GM12872 (cell line): ENCODE measurements at regions not wholly inside any gene's neighbourhood (a gene's known extent, or its start where the extent isn't known, plus 50 kb on each side); places are given as distances from the start of the nearest gene placed in this dataset.

Experiments used
- CTCF ChIP-seq: IDR thresholded peaks from 3 replicates; pipeline ENCODE4 v1.5.1; 2011; ENCODE audit warnings: low read depth, mild to moderate bottlenecking, low read length, moderate library complexity; ENCODE audit not compliant: insufficient read depth

- TF ChIP-seq CTCF, result no peak
Observed at GRCh38 chr19:28208745-28209144, 1004.2 kb downstream of the UQCRFS1 start.

GRCh38 chr19:28207244-28207643, 1005.7 kb downstream of the UQCRFS1 start:
- TF ChIP-seq CTCF, result no peak

- no peak for TF ChIP-seq CTCF
Observed at GRCh38 chr19:28201462-28201943, 1011.4 kb downstream of the UQCRFS1 start.

GRCh38 chr19:28199323-28199722, 1013.6 kb downstream of the UQCRFS1 start:
- no peak for TF ChIP-seq CTCF

- no peak for TF ChIP-seq CTCF
Observed at GRCh38 chr19:28196961-28197360, 1016.0 kb downstream of the UQCRFS1 start.

- TF ChIP-seq CTCF, result no peak
Observed at GRCh38 chr19:28196101-28196500, 1016.9 kb downstream of the UQCRFS1 start.

- TF ChIP-seq CTCF, result no peak
Observed at GRCh38 chr19:28185646-28186045, 1027.3 kb downstream of the UQCRFS1 start.

- no peak for TF ChIP-seq CTCF
Observed at GRCh38 chr19:28184997-28185396, 1028.0 kb downstream of the UQCRFS1 start.
